ENCODE measurements at regions not wholly inside any gene's neighbourhood (a gene's known extent, or its start where the extent isn't known, plus 50 kb on each side); places are given as distances from the start of the nearest gene placed in this dataset.

- no peak for TF ChIP-seq CTCF (conservative IDR thresholded peaks at IDR 0.05; ENCODE audit: low read length)
- no peak for TF ChIP-seq EZH2phosphoT487 (IDR thresholded peaks at IDR 0.05; ENCODE audit: borderline replicate concordance, low read depth, low read length)
Measured at GRCh38 chr5:25701936-25702335, 1057.2 kb upstream of the CDH10 start.

Measured in OCI-LY7 (cell line).